RWPE2 (cell line): ENCODE measurements at regions not wholly inside any gene's neighbourhood (a gene's known extent, or its start where the extent isn't known, plus 50 kb on each side); places are given as distances from the start of the nearest gene placed in this dataset.

Experiments used
- ATAC-seq: fragments of 200-7000 bp; cut with Tn5 transposase; 3 replicates; pipeline ENCODE4 v1.9.1; 2021; ENCODE audit warnings: low read depth
- DNase-seq: peaks from one replicate; pipeline ENCODE4 v3.0.0-alpha.2; 2020; ENCODE audit warnings: low spot score
- H3K27ac ChIP-seq: fragments of 450-650 bp; 2 replicates; pipeline ENCODE4 v1.5.1; 2017; ENCODE audit warnings: mild to moderate bottlenecking; ENCODE audit not compliant: poor library complexity, severe bottlenecking
- H3K27me3 ChIP-seq: fragments of 250-450 bp; sonication (Bioruptor Pico); 2 replicates; pipeline ENCODE4 v1.5.1; 2021; ENCODE audit warnings: mild to moderate bottlenecking, moderate library complexity; ENCODE audit not compliant: insufficient read depth, poor library complexity, severe bottlenecking
- H3K36me3 ChIP-seq: fragments of 250-450 bp; sonication (Bioruptor Pico); 2 replicates; pipeline ENCODE4 v1.5.1; 2020; ENCODE audit warnings: low read depth, mild to moderate bottlenecking, moderate library complexity
- H3K4me1 ChIP-seq: fragments of 250-450 bp; sonication (Bioruptor Pico); 2 replicates; pipeline ENCODE4 v1.5.1; 2021; ENCODE audit warnings: mild to moderate bottlenecking, moderate library complexity; ENCODE audit not compliant: insufficient read depth, poor library complexity, severe bottlenecking
- H3K4me3 ChIP-seq: fragments of 250-450 bp; sonication (Bioruptor Pico); 2 replicates; pipeline ENCODE4 v1.5.1; 2021; ENCODE audit warnings: mild to moderate bottlenecking, moderate library complexity; ENCODE audit not compliant: severe bottlenecking
- H3K9me3 ChIP-seq: fragments of 250-450 bp; sonication (Bioruptor Pico); 2 replicates; pipeline ENCODE4 v1.5.1; 2021; ENCODE audit warnings: mild to moderate bottlenecking, moderate library complexity; ENCODE audit not compliant: severe bottlenecking
- TF ChIP-seq, protein P1 (sequence below): fragments of 450-650 bp; IDR thresholded peaks from one replicate; pipeline ENCODE4 v1.5.1; 2017; ENCODE audit warnings: mild to moderate bottlenecking, moderate library complexity; ENCODE audit not compliant: poor library complexity, severe bottlenecking

DNA sequence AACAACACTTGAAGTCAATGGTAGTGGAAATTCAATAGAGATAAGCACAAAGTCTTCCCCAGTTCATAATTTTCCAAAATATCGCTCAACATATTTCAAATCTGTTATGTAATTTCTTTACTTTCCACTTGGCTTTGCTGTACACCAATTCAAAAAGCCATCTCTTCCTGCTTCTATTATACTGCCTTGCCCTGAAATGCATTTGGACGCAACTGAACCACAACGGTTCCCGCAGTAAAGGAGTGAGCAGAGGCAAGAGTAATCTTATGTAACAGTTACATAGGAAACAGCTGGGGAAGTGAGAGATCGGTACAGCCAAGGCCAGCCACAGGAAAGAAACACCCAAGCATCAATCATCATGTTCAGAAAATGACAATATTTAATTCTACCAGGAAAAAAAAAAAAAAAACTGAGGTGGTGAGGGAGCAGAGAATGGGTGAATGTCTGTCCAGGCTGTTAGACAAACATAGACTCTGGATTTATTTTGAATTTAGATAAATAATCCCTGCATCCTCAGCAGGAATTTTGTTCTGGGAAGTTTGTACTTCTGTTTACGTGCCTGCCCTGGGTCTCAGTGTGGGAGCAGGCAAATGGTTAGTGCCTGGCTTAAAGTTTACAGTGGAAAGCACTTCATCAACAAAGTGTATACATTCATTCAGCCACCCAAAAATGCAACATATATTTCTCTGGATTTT lies 392.2 kb downstream of the ETS1 start:
- ATAC-seq: no peak
- H3K27ac ChIP-seq: no peak overlapping the region
- no peak for DNase-seq
- H3K36me3 ChIP-seq: no peaks in the 10 kb centered on the region
- H3K27me3 ChIP-seq: no peaks in the 10 kb centered on the region
- no peaks in the 10 kb centered on the region for H3K9me3 ChIP-seq
- peaks cover 15% of the 10 kb centered on the region for H3K4me1 ChIP-seq
- H3K4me3 ChIP-seq: no peak overlapping the region
- TF ChIP-seq, protein P1, sequence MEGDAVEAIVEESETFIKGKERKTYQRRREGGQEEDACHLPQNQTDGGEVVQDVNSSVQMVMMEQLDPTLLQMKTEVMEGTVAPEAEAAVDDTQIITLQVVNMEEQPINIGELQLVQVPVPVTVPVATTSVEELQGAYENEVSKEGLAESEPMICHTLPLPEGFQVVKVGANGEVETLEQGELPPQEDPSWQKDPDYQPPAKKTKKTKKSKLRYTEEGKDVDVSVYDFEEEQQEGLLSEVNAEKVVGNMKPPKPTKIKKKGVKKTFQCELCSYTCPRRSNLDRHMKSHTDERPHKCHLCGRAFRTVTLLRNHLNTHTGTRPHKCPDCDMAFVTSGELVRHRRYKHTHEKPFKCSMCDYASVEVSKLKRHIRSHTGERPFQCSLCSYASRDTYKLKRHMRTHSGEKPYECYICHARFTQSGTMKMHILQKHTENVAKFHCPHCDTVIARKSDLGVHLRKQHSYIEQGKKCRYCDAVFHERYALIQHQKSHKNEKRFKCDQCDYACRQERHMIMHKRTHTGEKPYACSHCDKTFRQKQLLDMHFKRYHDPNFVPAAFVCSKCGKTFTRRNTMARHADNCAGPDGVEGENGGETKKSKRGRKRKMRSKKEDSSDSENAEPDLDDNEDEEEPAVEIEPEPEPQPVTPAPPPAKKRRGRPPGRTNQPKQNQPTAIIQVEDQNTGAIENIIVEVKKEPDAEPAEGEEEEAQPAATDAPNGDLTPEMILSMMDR: no peak

- ATAC-seq (no peak), DNase-seq (no peak)
- Histone ChIP-seq H3K4me1 (peaks cover 15% of the 10 kb centered on the region), H3K4me3 (no peak overlapping the region), H3K9me3 (no peaks in the 10 kb centered on the region), H3K27me3 (no peaks in the 10 kb centered on the region), H3K27ac (no peak overlapping the region), H3K36me3 (no peaks in the 10 kb centered on the region)
- TF ChIP-seq, protein P1: no peak
These were observed 393.1 kb downstream of the ETS1 start for GRCh38 chr11:128194216-128194615.

DNA sequence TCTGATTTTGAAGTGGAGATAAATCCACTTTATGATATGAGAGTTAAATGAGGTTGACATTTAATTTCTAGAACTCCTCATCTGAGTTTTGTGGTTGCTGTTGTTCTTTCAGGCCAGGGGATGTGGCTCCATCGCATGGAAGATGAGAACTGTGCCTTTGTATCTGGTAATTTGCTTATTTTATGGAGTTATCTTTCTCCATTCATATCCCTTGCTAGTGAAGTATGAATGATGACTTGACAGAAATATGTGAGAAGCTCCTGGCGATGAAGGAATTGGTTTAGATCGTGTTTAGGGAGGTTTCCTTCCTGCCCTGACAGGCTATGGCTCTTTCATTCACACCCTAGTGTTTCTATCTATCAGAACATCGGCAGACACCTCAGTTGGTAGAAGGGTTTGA lies 393.7 kb downstream of the ETS1 start:
- TF ChIP-seq, protein P1: no peak
- H3K27me3 ChIP-seq: no peaks in the 10 kb centered on the region
- H3K27ac ChIP-seq: no peak overlapping the region
- H3K36me3 ChIP-seq: no peaks in the 10 kb centered on the region
- no peak for ATAC-seq
- H3K4me3 ChIP-seq: no peak overlapping the region
- H3K4me1 ChIP-seq: peaks cover 15% of the 10 kb centered on the region
- no peaks in the 10 kb centered on the region for H3K9me3 ChIP-seq
- DNase-seq: no peak

DNA sequence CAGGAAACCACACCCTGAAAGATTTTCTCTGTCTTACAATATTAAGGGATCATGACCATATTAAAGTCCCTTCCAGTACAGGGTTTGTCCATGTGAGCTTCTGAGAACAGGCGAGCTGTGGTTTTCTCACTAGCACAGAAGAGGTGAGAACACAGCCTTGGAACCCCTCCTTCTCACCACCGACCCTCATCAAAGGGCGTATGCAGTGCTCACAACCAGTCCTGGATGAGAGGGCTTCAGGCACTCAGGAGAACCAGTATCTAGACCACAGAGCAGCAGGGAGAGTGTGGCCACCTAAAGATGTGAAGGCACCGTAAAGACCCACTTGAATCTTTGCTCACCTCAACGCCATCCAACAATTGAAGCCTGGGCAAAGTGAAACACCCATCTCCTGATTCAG lies 397.0 kb downstream of the ETS1 start:
- Histone ChIP-seq H3K27me3 (no peaks in the 10 kb centered on the region), H3K4me3 (no peak overlapping the region), H3K4me1 (peaks cover 5% of the 10 kb centered on the region), H3K9me3 (no peaks in the 10 kb centered on the region), H3K36me3 (no peaks in the 10 kb centered on the region), H3K27ac (no peak overlapping the region)
- DNase-seq: no peak
- no peak for ATAC-seq
- TF ChIP-seq, protein P1: no peak

DNA sequence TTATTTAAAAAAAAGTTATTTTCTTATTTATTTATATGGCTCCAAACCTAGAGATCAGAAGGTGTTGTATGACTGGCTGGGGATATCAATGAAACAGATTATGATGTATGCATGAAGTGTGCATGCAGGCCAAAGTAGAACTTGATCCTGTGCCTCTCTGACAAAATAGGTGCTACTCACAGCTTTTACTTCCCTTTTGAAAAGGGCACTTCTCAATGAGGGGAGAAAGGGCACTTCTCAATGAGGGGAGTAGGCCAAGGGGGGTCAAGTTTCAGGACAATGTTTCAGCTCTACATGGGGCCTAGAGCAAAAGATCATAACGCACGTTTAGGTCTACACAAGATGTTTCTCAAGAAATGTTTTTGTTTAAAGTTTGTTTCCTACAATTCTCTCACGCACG lies 397.5 kb downstream of the ETS1 start:
- TF ChIP-seq, protein P1: no peak
- H3K9me3 ChIP-seq: no peaks in the 10 kb centered on the region
- no peaks in the 10 kb centered on the region for H3K36me3 ChIP-seq
- ATAC-seq (no peak), DNase-seq (no peak)
- no peak overlapping the region for H3K27ac ChIP-seq
- H3K4me3 ChIP-seq: no peak overlapping the region
- H3K4me1 ChIP-seq: peaks cover 5% of the 10 kb centered on the region
- H3K27me3 ChIP-seq: no peaks in the 10 kb centered on the region
